Activated CD4-positive, alpha-beta T cell treated with anti-CD3 and anti-CD28 coated beads, Interleukin-2, amount 50 U/mL, for 24 hours (primary cell): ENCODE measurements at regions not wholly inside any gene's neighbourhood (a gene's known extent, or its start where the extent isn't known, plus 50 kb on each side); places are given as distances from the start of the nearest gene placed in this dataset.

Experiments used
- DNase-seq, 2 donors: peaks; one replicate each; pipeline ENCODE4 v3.0.0-alpha.2; 2020; ENCODE audit warnings: low read depth in 1 of 2, low spot score in 1 of 2

DNA sequence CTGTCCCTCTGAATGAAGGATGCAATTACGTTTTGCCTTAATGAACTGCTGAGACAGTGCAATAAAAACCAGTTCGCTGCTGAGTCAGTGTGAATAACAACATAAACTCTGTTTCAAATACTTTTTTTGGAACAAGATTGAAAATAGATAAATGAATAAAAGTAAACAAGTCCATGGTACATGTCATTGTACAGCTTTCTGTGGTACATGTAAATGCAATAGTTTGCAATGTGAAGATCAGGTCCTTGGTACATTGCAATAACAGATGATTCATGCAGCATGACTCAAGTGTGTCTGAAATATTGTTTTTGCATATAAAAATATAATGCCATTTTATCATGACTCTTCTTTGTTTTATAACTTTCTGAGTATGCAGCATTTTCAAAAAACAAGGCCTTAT lies 193.4 kb upstream of the PACRGL start:
- DNase-seq: no peak

DNA sequence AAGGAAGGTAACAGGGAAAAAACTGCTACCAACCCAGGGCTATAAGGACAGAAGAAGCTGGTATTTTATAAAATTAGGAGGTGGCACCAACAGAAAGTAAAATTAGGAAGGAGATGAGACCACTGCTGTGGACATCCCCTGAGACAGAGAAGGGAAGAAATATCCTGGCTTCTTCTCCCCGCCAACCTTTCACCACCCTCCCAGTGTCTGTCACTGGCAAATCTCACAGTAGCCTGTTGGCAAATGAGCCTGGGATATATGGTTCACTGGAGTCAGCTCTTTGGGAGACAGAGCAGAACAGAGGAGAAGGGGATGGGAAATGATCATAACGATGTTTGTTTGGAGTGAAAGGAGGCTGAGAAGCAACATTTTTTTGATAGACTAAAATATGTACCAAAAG lies 190.9 kb upstream of the PACRGL start:
- no peak for DNase-seq

DNA sequence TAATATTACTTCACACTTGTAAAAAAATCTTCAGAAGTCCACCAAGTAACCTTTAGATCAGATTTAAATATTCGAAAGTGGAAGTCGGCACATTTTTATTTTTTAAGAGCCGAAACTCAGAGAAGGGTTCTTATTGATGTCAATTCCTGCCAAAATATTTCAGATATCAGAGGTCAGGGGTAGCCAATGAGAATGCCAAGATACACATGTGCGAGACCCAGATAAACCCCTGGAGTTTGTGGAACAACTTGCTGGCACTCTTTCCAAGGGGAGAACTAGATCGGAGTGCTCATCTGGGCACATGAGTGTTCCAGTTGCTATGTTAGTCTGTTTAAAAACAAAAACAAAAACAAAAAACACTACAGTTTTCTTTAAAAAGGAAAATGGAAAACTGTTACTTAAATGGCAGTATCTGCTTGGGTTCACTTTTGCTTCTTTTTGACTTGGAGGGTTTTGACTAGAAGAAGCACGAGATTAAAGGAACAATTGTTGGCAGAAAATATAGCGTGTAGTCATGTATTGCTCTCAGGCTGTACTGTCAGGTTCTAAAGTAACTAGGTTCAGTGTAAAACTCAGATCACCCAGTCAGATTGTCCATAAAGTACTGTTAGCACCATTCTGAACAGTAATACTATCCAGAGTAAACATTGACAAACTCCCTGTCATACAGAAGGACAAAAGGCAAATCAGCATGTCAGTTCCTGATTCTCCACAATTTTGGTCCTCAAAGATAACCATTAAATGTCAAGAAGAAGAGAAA lies 188.0 kb upstream of the PACRGL start:
- DNase-seq: no peak

DNA sequence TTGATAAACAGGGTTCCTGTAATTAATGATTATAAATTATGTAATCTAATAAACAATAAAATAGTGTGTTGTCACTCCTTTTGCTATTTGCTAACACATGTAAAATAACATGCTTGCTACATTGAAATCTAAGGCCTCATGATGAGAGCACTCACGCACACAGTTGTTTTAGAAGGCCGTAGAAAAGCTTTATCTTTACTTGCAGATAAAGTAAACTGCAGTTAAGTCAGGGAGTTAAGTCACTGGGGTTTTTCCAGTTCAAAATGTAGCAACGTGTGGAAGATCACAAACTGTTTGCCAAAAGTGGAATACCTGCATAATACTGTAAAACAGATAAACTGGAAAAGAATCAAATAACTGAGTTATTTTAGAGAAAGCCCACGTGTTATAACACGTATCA lies 187.3 kb upstream of the PACRGL start:
- no peak for DNase-seq

DNA sequence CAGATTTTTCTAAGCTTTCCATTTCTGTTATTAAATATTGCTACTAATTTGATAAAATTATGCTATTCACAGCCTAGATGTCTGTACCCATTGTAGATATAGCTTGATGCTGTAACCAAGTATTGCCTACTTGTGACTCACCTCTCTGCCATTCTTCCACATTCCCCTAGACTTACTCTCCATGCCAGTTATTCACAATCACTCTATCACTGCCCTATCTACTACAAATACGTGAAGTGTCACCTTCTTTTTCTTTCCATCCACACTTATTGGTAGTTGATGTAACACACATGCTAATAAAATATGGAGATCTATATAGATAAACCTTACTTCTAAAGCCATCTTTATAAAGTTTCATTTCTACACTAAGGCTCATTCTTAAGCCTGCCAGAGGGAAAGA lies 179.4 kb upstream of the PACRGL start:
- DNase-seq: no peak

DNA sequence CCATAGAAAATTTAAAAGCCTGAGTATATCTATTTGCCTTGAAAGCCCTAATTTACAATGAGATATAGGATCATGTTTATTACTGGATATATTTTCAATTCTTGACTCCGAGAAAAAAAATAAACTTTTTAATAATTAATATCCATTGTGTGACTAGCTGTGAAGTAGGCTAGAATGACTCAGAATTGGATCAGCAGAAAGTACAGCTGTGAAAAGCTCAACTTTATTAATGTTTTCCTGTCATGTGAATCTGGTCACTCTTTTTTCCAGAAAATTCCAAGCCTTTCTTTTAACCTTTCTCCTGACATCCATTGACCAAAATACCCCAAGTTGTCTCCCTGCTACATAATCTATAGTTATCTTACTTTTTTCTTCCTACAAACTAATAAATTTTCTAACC lies 171.8 kb upstream of the PACRGL start:
- DNase-seq: no peak

DNA sequence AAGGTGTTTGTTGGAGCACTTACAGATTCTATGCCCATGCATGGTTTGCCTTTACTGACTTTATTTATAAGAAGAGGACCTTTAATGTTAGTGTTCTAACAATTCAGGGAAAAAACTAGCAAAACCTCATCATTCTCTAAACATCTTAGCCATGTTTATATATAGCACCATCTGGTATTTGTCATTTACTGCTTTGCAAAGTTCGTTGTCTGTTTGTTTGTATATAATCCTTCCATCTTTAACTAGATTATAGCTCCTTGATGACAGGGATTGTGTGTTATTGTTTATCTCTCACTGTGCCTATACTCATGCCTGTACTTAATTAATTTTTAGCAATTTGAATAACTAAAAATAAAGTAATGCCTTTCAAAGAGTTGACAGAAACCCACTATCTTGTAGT lies 170.6 kb upstream of the PACRGL start:
- DNase-seq: no peak

DNA sequence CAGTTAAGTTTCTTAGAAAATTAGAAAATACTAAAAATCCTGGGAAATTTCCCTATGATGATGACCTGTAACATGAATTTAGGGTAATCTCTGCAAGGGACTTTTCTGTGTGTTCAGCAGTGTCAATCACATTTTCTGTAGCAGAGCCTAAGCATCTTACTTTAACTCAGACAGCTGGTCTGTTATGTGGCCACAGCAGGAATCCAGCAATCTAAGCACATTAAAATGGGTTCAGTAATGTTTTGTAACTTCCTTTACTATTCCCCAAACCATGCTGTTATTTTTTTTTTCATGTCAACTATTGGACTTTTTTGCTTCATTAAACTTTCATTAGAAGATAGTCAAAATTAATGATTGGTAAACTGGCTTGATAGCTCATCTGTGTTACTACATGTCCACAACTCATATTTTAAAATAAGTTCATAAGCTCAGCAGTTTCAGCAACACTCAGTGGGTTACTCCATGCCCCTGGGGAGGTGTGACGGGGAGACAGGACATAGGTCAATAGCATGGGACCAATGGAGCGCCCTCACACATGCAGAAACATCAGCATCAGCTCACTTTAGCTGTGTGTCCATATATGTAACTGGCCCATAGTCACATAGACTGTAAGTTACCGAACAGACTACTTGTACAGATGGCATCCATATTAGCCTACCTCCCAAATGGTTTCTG lies 168.0 kb upstream of the PACRGL start:
- DNase-seq: no peak

DNA sequence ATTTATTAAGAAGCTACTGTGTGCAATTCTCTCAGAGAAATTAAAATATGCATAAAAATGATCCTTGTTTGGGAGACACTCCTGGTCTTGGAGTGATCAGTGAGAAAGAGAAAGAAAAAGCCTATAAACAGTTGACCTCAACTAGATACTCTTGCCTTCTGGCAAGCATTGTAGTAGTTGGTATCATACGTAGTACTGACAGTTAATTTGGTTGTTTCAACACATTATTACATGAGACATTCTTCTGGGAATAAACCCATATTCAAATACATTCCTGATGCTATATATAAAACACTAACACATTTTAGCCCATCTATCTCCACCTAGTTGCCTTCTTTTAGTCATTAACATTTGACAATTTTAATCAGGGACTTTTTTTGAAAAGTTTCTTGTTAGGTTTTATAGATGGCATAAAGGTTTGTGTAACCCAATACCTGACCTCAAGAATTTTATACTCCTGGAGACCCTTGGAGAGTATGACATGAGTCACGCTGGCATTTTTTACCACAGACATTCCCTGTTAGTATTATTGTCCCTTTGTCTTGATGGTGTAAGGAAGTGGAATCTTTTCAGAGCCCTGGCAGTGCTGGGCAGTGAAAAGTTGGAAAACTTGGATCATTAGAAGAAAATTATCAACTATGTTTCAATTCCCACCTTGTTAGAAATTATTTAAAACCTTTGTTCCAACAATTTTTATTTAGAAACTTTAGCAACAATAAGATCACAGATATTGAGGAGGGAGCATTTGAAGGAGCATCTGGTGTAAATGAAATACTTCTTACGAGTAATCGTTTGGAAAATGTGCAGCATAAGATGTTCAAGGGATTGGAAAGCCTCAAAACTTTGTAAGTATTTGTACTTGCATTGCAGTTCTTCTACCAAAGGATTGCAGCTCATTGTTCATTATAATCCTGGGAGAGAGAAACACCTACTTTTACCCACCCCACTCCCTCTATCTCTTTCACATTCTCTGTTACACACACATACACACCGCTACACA lies 167.1 kb upstream of the PACRGL start:
- DNase-seq: no peak

DNA sequence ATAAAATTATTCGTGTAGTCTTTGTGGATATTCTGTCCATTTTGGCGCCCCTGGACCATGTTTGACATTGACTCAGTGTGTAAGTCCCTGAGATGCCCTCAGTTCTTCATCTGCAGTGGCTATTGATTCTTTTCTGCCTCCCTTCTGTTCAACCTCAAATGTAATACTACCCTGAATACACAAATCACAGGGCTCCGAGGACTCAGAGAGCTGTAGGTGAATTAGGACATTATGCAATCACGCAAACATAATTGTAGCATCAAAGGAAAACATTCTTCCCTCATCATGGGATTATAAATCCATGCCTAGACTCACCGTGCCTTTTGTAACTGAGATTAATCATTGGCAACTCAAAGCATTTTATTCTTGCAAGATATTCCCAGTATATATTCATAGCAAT lies 161.4 kb upstream of the PACRGL start:
- no peak for DNase-seq

DNA sequence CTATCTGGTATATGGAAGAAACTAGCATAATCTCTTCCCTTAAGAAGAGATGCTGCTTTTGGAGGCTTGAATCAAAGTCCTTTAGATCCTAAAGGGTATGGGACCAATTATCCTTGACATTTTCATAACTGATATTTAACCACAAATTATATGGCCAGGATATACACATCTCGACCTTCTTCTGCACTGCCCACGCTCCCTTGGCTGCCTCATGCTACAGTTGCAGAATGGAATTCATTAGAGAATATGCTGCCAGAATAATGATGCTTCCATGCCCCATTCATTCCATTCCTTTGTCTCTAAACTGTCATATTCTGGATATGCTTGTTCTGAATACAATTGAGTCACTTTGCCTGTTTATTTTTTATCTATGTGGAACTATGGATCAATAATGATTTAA lies 157.1 kb upstream of the PACRGL start:
- no peak for DNase-seq

DNA sequence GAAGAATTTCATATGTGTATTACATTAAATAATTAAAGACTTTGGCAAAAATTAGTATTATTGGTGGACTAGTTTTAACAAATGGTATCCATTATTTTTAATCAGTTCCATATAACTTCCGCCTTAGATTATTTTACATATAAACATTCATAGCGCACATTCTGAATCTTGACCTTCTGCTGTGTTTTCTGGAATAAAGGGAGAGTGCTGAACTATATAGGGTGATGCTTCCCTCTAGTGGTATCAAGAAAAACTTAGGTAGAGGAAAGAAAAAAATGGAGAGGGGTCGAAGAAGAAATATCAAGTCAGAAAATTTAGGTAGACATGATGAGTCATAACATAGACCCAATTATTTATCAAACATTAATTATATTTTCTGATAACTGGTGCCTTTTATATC lies 155.6 kb upstream of the PACRGL start:
- no peak for DNase-seq

DNA sequence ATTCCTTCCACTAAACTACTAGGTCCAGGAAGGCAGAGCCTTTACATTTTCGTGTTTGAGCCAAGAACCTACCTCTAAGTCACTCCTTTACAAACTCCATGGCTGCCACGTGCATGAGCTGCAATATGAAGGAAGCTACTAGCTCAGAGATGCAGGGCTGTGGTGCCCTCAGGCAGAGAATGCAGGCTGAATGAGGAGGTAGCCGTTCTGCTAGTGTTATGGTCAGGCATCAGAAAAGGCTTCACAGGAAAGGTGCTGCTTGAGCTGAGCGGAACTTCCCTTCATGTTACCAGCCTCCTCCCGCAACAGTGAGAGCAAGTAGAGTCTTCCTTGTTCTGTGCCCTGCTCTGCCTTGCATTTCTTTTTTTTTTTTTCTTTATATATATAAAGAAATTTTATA lies 148.3 kb upstream of the PACRGL start:
- no peak for DNase-seq

DNA sequence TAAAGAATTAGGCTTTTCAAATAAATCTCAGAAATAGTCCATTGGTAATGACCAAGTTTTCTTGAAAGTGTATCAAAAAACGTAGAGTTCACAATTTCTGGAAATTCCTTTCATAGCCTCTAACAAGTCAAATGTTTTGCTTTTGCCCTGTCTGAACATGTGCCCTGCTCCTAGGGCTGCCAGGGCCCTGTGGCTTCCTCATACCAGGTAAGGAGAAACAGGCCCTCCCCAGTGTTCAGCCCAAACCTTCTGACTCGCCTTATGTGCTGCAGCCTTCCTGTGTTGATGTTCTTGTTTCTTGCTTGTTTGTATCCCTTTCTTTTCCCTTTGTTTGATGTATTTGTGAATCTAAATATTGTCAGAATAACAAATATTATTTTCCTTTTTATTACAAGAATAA lies 146.1 kb upstream of the PACRGL start:
- DNase-seq: no peak

DNA sequence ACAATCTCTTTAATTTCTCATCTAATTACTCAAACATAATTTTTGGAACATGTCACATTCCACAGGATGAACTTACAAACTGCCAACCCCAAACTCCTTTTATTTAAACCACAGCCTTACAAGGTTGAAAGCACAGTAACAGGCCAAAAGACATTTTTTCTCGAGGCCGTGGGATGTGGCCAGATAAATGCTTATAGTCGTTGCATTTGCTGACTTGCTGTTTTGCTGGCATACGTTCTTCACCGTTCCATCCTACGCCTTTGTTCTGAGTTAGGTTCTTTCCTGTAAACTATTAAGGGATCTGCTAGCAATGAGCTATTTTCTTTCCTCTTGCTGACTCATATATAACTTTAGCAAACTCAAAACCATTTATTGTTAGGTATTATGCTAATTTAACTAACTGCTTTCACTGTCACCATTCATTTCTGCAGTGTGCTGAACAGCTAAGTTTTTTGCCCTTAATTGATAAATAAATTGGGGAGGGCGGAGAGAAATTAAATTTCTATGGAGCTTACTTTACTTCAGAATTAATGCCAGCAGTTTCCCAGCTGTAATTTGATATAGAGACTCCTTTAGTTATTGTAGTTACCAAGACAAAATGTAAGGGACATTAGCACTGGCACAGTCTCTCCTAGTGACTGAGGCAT lies 135.1 kb upstream of the PACRGL start:
- no peak for DNase-seq

DNA sequence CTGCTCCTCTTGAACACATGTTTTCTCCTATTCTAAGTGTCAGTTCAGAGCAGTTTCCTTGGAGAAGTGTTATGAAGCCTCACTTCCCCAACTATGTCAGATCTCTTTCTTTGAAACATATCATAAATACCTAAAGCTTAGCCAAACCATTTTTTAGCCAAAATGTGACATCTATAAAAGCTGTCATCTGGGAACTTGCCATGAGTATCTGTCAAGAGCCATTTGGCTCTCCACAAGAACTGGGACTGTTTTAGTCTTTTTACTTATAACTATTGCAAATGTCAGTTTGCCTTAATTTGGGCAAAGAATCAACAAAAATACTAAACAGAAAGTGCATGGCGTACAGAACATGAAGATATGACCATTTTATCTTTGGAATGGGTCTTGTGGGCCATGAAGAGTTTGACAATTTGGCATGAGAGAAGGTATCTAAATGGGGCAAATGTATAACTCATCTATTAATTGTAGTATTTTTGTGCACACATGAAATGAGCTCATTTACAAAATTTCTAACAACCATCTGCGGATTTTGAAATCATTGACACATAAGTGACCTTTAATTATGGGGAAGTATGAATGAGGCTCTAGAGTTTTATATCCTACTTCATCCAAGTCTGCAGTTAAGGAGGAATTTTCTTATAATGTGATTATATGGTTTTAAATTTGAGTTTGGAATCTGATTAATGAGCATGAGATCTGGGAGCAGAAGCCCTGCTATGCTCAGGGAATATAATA lies 129.1 kb upstream of the PACRGL start:
- DNase-seq: no peak

DNA sequence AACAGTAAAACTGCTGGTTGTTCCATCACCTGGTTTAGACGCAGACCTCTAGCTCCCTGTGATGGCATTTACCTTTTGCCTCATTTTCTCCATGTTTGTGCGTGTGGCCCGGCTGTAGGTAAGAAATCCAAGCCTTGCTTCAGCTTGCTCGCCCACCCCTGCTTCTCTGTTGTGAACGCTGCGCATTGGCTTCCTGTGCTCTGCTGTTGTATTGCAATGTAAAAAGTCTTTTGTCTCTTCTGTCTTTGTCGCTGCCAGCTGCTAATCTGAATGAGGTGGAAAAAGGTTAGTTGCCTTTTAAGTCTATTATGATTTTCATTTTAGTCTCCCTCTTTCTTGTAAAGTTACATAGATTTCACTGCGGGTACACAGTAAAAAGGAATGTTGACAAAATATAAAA lies 127.3 kb upstream of the PACRGL start:
- DNase-seq: no peak

DNA sequence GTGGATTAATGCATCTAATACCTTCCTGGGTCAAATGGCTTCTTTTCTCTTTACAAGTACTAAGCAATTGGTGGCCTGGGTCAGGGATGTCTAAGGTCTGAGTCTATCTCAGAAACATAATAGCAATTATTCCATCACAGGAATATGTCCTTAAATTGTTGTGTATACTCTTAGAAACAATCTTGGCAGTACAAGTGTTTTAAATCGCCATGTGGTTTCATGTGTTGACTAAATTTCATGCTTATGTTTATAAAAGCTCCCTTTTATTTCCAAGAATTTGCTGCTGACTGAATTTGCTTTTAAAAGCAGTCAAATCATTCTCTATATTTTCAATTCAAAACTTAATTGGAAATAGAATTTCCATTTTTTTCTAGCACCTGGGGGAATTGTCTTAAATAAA lies 125.3 kb upstream of the PACRGL start:
- no peak for DNase-seq

DNA sequence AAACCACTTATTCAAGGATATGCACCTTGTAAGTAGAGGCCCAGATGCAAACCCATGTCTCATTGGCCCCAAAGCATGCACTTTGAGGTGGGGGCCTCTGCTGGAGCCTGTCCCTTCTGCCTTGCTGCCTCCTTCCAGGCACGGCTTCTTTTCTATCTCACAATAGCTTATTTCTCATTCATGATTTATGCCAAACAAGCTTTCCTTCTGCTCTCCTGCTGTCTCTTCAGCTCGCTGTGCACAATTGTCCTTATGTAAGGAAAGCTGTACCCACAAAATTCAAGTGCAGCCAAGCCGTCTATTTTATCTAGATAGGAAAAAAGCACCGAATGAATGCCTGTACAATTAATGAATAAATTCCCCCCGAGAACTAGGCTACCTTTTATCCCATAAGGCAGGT lies 124.8 kb upstream of the PACRGL start:
- DNase-seq: no peak

DNA sequence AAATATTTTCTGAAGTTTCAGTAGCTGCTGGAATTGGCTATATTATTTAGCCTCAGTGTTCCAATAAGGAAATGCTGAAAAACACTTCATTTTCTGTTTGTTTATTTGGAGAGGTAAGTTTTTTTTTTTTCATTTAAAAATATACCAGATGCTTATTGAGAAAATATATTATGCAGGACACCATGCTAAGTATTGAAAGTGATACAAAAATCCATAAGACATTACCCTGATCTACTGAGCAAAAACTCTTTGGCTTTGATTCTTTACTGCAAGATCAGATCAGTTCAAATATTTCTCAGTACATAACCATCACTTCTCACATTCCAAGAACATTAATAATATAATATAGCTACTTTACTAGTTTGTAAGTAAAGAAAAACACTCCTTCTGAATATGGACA lies 123.4 kb upstream of the PACRGL start:
- DNase-seq: no peak

DNA sequence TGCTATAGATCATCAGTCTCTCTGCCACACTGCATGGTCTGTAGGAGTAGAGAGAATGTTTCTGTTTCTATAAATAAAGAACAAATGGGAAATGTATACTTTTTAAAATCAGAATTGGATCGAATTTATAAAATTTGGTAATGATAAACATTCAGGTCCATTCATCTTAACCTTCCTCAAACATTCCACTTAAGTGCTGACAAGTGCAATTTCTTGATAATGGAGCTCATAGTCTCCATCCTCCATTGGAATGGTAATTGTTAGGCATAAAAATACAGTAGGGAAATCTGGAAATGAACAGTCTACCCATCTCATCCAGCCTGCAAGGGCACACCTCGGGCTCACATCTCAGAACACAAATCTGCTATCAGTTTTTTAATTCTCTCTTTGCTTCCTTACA lies 122.6 kb upstream of the PACRGL start:
- DNase-seq: no peak
